Ovary (tissue), 3 donors: ENCODE measurements at regions not wholly inside any gene's neighbourhood (a gene's known extent, or its start where the extent isn't known, plus 50 kb on each side); places are given as distances from the start of the nearest gene placed in this dataset.

Source experiments
- CTCF ChIP-seq, 3 donors: fragments of 450-650 bp in 2 of 3; fragments of 200-600 bp in 1 of 3; IDR thresholded peaks; one replicate each; pipeline versions ENCODE4 v1.5.1 to v1.8.0; 2016 to 2022; ENCODE audit warnings: antibody characterized with exemption in 3 of 3, mild to moderate bottlenecking in 1 of 3
- EP300 ChIP-seq: sonication (generic); formaldehyde crosslinking; IDR thresholded peaks from one replicate; pipeline ENCODE4 v1.6.1; 2017; ENCODE audit warnings: antibody characterized with exemption
- POLR2A ChIP-seq: fragments of 450-650 bp; IDR thresholded peaks from one replicate; pipeline ENCODE4 v1.6.1; 2017; ENCODE audit warnings: antibody characterized with exemption, mild to moderate bottlenecking, moderate library complexity
- donor health status: DM: no; HTN: no; CAD: no.

DNA sequence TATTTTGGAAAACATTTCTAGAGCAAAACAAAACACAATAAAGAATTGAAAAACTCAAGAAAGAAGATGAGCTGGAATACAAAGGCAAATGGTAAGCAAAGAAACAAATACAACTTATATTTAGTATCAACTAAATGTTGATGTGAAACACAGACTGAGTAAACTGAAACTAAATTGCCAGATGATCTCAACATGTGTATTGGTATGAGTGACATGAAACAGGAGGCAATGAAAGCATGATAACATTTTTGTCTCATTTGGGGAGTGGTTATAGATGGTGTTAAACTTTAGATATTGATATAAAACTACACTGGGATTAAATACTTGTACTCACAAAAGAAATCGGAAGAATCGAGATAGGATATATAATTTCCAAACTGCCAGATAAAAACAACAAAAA, 805.6 kb upstream of the CXADR start:
- TF ChIP-seq CTCF (IDR thresholded peaks at IDR 0.05) (no peak), EP300 (no peak), POLR2A (no peak)
